ENCODE measurements at regions not wholly inside any gene's neighbourhood (a gene's known extent, or its start where the extent isn't known, plus 50 kb on each side); places are given as distances from the start of the nearest gene placed in this dataset.

DNA sequence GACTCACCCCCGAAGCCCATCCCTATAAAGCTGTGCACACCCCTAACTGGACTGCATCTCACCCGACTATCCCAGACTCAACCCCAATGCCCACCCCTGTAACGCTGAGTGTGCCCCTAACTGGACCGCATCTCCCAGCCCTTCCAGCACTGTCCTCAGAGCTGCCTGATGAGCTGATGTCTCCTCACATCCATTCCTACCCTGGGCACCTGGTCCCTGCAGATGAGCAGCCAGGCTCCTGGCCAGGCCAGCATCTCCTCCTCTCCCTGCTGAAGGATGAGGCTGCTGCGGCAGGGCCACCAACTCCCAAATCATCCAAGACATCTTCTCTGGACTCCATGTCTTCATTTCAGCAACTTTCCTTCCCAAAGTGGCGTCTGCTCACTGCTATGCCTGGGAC, 332.1 kb downstream of the CTTN start:
- no peak for DNase-seq (ENCODE audit: low spot score)
- TF ChIP-seq, protein P1, sequence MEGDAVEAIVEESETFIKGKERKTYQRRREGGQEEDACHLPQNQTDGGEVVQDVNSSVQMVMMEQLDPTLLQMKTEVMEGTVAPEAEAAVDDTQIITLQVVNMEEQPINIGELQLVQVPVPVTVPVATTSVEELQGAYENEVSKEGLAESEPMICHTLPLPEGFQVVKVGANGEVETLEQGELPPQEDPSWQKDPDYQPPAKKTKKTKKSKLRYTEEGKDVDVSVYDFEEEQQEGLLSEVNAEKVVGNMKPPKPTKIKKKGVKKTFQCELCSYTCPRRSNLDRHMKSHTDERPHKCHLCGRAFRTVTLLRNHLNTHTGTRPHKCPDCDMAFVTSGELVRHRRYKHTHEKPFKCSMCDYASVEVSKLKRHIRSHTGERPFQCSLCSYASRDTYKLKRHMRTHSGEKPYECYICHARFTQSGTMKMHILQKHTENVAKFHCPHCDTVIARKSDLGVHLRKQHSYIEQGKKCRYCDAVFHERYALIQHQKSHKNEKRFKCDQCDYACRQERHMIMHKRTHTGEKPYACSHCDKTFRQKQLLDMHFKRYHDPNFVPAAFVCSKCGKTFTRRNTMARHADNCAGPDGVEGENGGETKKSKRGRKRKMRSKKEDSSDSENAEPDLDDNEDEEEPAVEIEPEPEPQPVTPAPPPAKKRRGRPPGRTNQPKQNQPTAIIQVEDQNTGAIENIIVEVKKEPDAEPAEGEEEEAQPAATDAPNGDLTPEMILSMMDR (IDR thresholded peaks at IDR 0.05): no peak
- ATAC-seq (ENCODE audit: low FRiP score): no peak

DNA sequence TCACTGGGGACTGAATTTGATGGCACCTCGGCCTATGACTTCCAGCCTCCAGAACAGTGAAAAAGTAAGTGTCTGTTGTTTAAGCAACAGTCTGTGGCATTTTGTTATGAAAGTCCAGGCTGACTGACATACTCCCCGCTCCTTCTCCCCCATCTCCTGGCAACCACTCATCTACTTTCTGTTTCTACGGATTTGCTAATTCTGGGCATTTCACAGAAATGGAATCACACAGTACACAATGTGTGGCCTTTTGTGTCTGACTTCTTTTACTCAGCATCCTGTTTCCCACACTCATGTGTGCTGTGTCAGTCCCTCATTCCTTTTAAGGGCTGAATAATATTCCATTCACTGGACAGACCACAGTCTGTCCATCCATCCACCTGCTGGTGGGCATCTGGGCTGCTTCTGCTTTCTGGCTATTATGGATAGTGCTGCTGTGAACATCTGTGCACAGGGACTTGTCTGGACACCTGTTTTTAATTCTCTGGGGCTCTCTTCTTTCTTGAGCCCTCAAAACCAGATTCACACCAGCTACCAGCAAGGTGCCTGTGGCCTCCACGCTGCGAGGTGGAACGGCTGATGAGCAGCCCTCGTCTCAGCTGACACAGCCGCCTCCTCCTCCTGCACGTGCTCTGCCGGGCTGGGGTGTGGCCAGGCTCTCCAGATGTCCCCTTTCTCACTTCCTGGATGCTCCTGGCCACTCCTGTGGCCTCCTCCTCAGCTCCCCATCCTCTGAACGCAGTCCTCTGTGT, 333.1 kb downstream of the CTTN start:
- ATAC-seq (ENCODE audit: low FRiP score): no peak
- TF ChIP-seq, protein P1 (IDR thresholded peaks at IDR 0.05): no peak
- DNase-seq (ENCODE audit: low spot score): no peak

DNA sequence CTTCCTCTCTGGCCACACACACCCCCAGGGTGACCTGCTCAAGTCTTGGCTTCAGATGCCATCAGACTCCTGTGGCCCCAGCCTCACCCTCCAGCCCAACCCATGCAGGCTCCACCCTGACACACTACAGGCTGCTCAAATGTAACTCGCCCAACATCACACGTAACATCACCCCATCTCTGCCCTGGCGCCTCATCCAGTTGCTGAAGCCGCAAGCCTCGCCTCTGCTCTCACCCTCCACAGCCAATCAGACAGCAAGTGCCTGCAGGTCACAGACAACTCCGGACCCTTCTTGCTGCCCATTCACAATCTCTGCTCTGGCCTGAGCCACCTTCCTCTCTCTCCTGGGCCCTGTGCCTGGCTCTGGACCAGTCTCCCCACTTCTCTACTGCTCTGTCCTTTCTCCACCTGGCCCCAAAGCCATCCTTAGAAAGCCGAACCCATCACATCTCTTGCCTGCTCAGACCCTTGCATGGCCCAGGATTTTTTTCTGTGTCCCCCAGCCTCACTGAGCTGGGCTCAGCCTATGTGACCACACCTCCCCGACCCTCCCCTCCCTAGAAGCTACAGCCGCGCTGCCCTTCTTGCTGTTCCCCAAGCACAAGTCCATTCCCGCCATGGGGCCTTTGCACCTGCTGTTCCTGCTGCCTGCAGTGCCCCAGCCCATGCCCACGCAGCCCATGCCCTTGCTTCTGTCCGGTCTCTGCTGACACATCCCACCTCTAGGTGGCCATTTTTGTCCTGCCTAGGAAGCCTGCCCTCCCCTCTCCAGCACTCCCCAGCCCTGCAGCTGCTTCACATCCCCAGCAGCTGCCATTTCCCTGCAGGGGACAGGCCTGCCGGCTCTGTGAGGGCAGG, 333.9 kb downstream of the CTTN start:
- no peak for ATAC-seq (ENCODE audit: low FRiP score)
- TF ChIP-seq, protein P1 (IDR thresholded peaks at IDR 0.05): no peak
- no peak for DNase-seq (ENCODE audit: low spot score)

DNA sequence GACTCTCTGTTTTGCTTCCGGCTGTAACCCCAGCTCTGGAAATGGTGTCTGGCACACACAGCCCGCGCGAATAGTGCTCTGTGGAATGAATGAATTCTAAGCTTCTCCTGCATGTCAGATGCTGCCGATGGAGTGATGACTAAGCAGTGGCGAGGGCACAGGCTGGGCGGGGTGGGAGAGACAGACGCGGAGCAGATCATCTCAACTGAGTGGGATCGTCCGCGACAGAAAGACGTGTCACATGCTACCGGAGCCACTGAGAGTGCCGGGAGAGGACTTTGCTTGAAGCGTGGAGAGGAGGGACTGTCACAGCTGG, 334.5 kb downstream of the CTTN start:
- TF ChIP-seq, protein P1 (IDR thresholded peaks at IDR 0.05): no peak
- ATAC-seq (ENCODE audit: low FRiP score) (no peak), DNase-seq (ENCODE audit: low spot score) (no peak)

DNA sequence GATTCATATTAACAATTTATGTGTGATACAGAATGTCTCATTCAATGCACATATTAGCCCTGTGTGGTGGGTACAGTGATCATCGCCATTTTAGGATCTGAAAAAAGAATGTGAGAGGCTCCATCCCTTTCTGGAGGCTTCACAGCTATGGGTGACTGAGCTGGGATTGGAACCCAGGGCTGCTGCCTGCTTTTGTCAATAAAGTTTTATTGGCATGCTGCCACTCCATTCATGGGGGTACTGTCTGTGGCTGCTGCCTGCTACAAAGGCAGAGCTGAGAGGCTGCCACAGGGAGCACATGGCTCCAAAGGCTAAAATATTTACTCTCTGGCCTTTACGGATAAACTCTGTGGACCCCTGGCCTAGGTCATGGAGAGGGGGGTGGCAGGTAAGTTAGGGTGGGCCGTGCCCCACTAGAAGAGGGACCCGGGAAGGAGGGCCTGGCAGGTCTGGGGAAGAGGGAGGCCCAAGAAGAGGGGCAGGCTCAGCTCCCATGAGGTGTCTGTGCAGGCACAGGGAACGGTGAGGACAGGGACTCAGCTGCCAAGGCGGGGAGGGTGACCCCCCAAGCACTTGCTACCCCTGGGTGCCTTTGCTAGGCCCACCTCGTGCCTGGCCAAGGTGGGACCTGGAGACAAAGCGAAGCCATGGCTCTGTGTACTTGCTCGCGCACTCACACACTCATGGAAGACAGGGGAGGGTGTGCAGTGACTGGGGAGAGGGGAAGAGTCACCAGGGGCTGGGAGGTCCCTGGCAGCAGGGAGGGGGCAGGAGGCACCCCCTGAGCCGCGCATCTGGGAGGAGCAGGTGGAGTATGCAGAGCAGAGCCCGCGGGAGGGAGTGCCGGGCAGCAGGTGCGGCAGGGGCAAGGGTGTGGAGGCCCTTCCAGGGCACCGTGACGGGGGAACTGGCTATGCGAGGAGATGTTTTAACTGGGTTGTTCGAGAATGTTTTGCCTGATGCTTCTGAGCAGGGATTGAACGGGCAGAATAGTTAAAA, 335.3 kb downstream of the CTTN start:
- DNase-seq (ENCODE audit: low spot score) (no peak), ATAC-seq (ENCODE audit: low FRiP score) (no peak)
- TF ChIP-seq, protein P1 (IDR thresholded peaks at IDR 0.05): no peak

DNA sequence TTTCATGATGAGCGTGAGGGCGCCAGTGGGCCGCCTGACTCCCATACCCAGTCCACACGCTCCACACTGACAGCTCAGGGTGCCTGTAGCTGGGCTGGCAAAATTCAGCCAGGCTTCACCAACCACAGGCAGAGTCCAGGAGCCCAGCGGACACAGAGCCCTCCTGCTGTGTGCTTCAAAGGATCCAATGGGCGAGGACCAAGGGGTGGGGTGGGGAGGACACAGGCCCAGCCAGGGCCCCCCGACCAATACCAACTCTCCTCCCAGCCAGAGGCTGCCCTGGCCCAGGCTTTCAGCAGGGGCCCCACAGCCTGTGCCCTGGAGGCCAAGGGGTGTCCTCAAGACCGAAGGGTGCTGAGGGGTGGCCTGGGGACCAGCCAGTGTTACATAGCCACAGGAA, 336.1 kb downstream of the CTTN start:
- DNase-seq (ENCODE audit: low spot score) (no peak), ATAC-seq (ENCODE audit: low FRiP score) (no peak)
- TF ChIP-seq, protein P1 (IDR thresholded peaks at IDR 0.05): no peak

Measured in omental fat pad (tissue), 3 donors.